Small intestine (tissue), 7 donors: ENCODE measurements at regions not wholly inside any gene's neighbourhood (a gene's known extent, or its start where the extent isn't known, plus 50 kb on each side); places are given as distances from the start of the nearest gene placed in this dataset.

Experiments
- DNase-seq, 2 donors: peaks; one replicate each; pipeline versions ENCODE4 v3.0.0 to v3.0.0-alpha.2; 2013
- FAIRE-seq: peaks from 2 replicates; lab custom pipeline; 2012; peaks lifted over from hg19 to GRCh38; lab: Jason Lieb, UNC
- H3K27ac ChIP-seq, 3 donors: one replicate each; pipeline ENCODE4 v1.5.1; 2013; ENCODE audit warnings: low read length in 2 of 3, mild to moderate bottlenecking in 2 of 3, control low read depth in 1 of 3, inconsistent platforms in 1 of 3, low read depth in 1 of 3, moderate library complexity in 1 of 3
- H3K27me3 ChIP-seq, 3 donors: one replicate each; pipeline ENCODE4 v1.6.1; 2013; ENCODE audit warnings: low read length in 3 of 3, inconsistent platforms in 1 of 3; ENCODE audit not compliant: control insufficient read depth in 3 of 3, insufficient read depth in 3 of 3
- H3K36me3 ChIP-seq, 3 donors: one replicate each; pipeline ENCODE4 v1.6.1; 2013; ENCODE audit warnings: low read length in 3 of 3, inconsistent platforms in 1 of 3, low read depth in 1 of 3, mild to moderate bottlenecking in 1 of 3, moderate library complexity in 1 of 3; ENCODE audit not compliant: control insufficient read depth in 3 of 3, insufficient read depth in 2 of 3
- H3K4me1 ChIP-seq, 3 donors: one replicate each; pipeline ENCODE4 v1.6.1; 2013; ENCODE audit warnings: low read length in 2 of 3, inconsistent platforms in 1 of 3, low read depth in 1 of 3, mild to moderate bottlenecking in 1 of 3, moderate library complexity in 1 of 3; ENCODE audit not compliant: control insufficient read depth in 3 of 3, insufficient read depth in 2 of 3
- H3K4me3 ChIP-seq, 3 donors: one replicate each; pipeline ENCODE4 v1.5.1; 2013; ENCODE audit warnings: low read length in 3 of 3, control low read depth in 1 of 3, inconsistent platforms in 1 of 3, low read depth in 1 of 3, mild to moderate bottlenecking in 1 of 3, moderate library complexity in 1 of 3
- H3K9me3 ChIP-seq, 2 donors: one replicate each; pipeline ENCODE4 v1.6.1; 2013; ENCODE audit warnings: low read depth in 1 of 2, low read length in 1 of 2; ENCODE audit not compliant: control insufficient read depth in 2 of 2, insufficient read depth in 1 of 2
- WGBS, 3 donors: extraction: QIAGEN DNeasy Blood & Tissue Kit; methylation state at CpG; one replicate each; pipeline ENCODE4 v1.1.7; 2013; 5-methylcytosine and 5-hydroxymethylcytosine counted together
- donor health status: healthy with polysubstance abuse.
- donor health status: control.
- donor health status: control.
- donor health status: Bipolar disorder and iron deficiency.
- donor health status: healthy.

DNA sequence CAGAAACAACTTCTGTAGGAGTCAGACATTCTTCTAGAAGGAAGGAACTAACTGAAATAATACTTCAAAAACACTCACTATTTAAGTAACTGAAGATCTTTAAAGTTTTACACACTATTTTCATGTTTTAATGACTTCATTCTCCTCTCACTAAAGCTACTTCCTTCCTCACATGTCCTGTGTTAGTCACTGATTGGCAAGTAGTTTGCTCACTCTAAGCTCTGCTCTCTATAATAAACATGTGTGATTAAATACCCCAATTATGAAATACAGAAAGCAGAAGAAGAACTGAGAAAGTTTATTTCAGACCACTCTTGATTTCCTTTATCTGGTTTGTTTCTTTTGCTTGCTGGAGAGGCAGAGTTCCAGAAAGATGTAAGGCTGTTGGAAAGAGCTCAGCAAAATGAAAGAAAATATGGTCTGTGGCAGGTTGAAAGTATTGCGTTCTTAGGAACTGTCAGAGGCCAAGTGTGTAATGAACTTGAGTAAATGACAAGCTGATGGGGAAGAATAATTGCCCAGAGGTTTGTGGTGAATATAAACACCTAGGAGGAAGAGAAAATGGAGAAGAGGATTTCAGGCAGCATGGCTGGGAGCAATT is 522.0 kb upstream of the SEL1L start:
- 27 to 54% (median 31%) methylated on average over 1 of the region's 1 CpG for WGBS, 3 donors
- Histone ChIP-seq H3K9me3 (no peaks in the 10 kb centered on the region), H3K27me3 (no peaks in the 10 kb centered on the region), H3K4me3 (no peak overlapping the region), H3K36me3 (no peaks in the 10 kb centered on the region), H3K4me1 (no peaks in the 10 kb centered on the region), H3K27ac (no peak overlapping the region)
- FAIRE-seq (no peak), DNase-seq (no peak)

DNA sequence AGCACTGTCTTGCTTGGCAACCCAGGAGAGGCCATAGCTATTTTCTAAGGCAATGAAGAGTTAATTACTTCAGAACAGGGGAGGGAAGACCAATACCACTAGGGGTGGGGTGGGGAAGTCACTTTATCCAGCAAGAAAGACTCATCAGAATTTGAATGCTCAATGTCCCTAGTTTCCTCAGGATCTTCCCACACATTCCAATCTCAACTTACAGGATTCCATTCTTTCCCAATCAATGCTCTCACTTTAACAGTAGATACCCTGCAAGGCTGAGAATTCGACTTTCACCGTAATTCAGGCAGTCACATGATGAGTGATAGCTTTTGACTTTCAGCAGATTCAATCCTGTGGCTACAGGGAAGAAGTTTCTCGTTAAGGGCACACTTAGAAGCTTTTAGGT is 526.6 kb upstream of the SEL1L start:
- H3K4me1 ChIP-seq, result no peaks in the 10 kb centered on the region
- FAIRE-seq (no peak), DNase-seq (no peak)
- H3K4me3 ChIP-seq, result no peak overlapping the region
- H3K27ac ChIP-seq, result no peak overlapping the region
- H3K27me3 ChIP-seq, result no peaks in the 10 kb centered on the region
- H3K36me3 ChIP-seq, result no peaks in the 10 kb centered on the region
- 53 to 57% (median 55%) methylated on average over 3 of the region's 3 CpGs for WGBS, 3 donors
- no peaks in the 10 kb centered on the region for H3K9me3 ChIP-seq

DNA sequence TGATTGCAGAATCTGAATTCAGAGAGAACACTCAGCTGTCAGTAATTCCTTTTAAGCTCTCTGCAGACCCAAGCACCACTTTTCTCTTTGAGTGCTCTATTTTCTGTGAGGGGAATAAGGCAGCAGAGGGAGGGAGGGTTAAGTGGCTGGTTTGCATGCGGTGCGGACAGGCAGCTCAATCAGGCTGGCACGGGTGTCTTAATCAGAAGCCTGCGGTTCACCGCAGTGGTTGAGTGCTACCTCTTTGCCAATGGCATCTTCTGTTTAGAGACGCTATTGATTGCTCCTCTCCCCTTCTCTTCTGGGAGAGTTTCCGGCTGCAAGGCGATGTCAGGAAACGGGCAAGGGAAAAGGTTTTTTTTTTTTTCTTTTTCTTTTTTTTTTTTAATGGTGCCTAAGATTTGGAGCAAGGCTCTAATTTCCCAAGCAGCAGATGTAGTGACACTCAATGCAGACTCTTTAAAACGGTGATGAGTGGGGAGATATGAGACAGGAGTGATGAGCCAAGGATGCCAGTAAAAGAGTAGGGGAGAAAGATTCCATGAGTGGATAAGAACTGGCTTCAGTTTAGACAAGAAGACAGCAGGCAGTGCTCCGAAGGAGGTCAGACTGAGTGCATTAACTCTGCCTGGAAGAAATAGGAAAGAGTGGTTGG is 533.7 kb upstream of the SEL1L start:
- Histone ChIP-seq H3K4me3 (no peak overlapping the region), H3K27ac (no peak overlapping the region), H3K36me3 (no peaks in the 10 kb centered on the region), H3K9me3 (no peaks in the 10 kb centered on the region), H3K4me1 (no peaks in the 10 kb centered on the region), H3K27me3 (no peaks in the 10 kb centered on the region)
- FAIRE-seq, result no peak
- WGBS, 3 donors, result 72 to 75% (median 74%) methylated on average over 11 of the region's 11 CpGs
- DNase-seq, result no peak

DNA sequence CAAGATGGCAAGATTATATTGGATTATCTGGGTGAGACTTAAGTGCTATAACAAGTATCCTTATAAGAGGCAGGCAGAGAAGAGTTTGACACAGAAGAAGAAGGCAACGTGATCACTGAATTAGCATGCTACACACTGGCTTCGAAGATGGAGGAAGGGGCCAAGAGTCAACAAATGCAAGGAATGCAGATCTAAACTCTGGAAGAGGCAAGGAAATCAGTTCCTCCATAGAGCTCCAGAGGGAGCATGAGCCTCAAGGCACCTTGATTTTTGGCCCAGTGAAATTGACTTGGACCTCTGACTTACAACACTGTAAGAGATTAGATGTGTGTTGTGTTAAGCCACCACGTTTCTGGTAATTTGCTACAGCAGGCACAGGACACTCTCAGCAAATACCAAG is 536.4 kb upstream of the SEL1L start:
- FAIRE-seq (no peak), DNase-seq (no peak)
- Histone ChIP-seq H3K9me3 (no peaks in the 10 kb centered on the region), H3K4me1 (no peaks in the 10 kb centered on the region), H3K27ac (no peak overlapping the region), H3K27me3 (no peaks in the 10 kb centered on the region), H3K4me3 (no peak overlapping the region), H3K36me3 (no peaks in the 10 kb centered on the region)
- 52 to 61% (median 57%) methylated on average over 3 of the region's 3 CpGs for WGBS, 3 donors

DNA sequence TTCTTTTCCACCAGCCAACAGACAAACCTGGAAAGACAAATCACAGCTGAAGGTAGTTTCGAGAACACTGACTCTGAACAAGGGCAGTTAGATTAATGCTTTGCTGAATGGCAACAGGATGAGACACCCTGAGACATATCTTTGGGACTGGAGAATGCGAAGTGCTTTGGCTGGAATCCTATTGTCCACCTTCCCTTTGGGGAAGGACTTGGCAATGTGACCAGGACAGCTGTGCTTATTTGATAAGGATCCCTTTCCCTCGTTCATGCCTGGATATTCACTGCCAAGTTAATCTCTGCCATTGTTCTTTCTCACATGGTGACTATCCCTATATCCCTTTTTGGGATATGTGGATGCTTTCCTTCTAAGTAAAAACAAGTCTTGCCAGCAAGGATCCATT is 537.1 kb upstream of the SEL1L start:
- no peak overlapping the region for H3K27ac ChIP-seq
- no peak overlapping the region for H3K4me3 ChIP-seq
- no peaks in the 10 kb centered on the region for H3K36me3 ChIP-seq
- no peak for FAIRE-seq
- no peak for DNase-seq
- H3K27me3 ChIP-seq, result no peaks in the 10 kb centered on the region
- no peaks in the 10 kb centered on the region for H3K9me3 ChIP-seq
- 49 to 51% (median 50%) methylated on average over 3 of the region's 3 CpGs for WGBS, 3 donors
- no peaks in the 10 kb centered on the region for H3K4me1 ChIP-seq

DNA sequence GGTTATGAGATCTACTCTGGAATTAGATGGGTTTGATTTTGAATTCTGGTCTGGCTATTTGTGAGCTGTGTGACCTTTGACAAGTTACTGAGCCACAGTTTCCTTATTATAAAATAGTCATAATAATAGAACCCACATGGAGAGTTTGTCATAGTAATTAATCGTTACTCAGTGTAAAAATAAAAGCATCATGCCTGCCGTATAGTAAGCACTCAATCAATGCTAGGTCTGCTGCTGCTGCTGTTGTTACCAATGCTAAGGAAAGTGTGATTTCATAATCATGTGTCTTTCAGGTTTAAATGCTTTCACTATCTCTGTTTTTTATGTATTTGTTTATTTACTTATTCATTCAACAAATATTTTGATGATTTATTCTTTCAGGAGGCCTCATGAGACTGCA is 539.9 kb upstream of the SEL1L start:
- Histone ChIP-seq H3K9me3 (no peaks in the 10 kb centered on the region), H3K27ac (no peak overlapping the region), H3K36me3 (no peaks in the 10 kb centered on the region), H3K4me3 (no peak overlapping the region), H3K27me3 (no peaks in the 10 kb centered on the region), H3K4me1 (no peaks in the 10 kb centered on the region)
- DNase-seq (no peak), FAIRE-seq (no peak)
- 70 to 75% (median 73%) methylated on average over 2 of the region's 2 CpGs for WGBS, 3 donors

DNA sequence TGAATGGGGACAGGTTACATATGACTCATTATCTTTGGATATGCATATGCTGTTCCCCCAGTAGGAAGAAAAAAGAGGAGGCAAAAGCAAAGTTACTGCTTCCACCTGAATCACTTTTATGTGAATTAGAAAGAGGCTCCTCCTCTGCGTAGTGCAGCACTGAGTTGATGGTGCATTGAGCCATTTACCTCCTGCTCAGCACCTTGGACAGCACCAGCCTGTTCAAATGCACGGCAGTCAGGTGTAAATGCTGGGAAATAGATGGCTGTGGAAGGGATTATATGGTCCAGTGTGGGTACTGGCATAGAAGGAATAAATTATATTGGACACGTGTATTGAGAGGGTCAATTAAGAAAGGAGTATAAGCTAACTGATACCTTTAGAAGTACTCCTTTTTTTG is 541.9 kb upstream of the SEL1L start:
- no peak for FAIRE-seq

DNA sequence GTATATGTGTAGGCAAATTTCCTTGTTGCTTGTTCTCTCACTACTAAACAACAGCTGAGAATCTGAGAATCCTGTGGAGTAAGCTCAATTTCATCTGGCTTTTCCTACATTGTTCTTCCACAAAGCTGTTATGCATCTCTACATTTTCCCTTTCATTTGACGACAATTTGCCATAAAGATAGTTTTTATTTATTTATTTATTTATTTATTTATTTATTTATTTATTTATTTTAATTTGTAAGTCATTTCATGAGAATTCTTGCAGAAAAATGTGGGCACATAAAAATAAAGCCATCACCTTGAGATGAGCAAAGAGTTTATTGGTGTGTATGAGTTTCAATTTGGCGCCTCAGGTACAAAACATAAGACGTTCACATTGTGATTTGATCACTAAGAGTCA is 545.9 kb upstream of the SEL1L start:
- H3K27ac ChIP-seq, result no peak overlapping the region
- FAIRE-seq (no peak), DNase-seq (no peak)
- H3K4me3 ChIP-seq, result no peak overlapping the region
- no peaks in the 10 kb centered on the region for H3K36me3 ChIP-seq
- H3K4me1 ChIP-seq, result no peaks in the 10 kb centered on the region
- H3K27me3 ChIP-seq, result no peaks in the 10 kb centered on the region
- 86 to 91% (median 87%) methylated on average over 3 of the region's 3 CpGs for WGBS, 3 donors
- H3K9me3 ChIP-seq, result no peaks in the 10 kb centered on the region

More for the DNA sequence above, 541.9 kb upstream of the SEL1L start:
- H3K4me3 ChIP-seq, result no peak overlapping the region
- H3K36me3 ChIP-seq, result no peaks in the 10 kb centered on the region
- peak; percentile 13 to 59 for DNase-seq
- H3K27me3 ChIP-seq, result no peaks in the 10 kb centered on the region
- 14 to 18% (median 17%) methylated on average over 3 of the region's 3 CpGs for whole genome bisulfite sequencing, 3 donors
- no peaks in the 10 kb centered on the region for H3K4me1 ChIP-seq
- H3K9me3 ChIP-seq, result no peaks in the 10 kb centered on the region
- H3K27ac ChIP-seq, result no peak overlapping the region

DNA sequence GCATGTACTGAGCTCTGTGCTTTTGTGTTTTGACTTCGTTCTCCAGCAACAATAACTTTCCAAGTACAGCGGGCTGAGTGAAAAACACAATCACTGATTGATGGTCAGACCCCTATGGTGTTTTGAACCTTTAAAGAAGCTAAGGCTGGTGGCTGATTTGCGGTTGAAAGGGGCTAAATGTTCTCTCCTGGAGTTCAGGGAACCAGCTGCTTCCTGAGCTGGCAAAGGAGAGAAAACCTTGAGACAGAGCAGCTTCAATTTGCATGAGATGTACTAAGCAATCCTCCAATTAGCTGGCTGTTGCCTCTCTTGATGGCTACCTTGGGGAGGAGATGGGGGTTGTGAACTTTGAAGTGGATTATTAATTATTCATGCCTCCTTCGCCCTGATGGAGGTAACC is 546.7 kb upstream of the SEL1L start:
- no peaks in the 10 kb centered on the region for H3K36me3 ChIP-seq

More for the DNA sequence above, 546.7 kb upstream of the SEL1L start:
- Histone ChIP-seq H3K27ac (no peak overlapping the region), H3K4me1 (no peaks in the 10 kb centered on the region), H3K9me3 (no peaks in the 10 kb centered on the region), H3K4me3 (no peak overlapping the region), H3K27me3 (no peaks in the 10 kb centered on the region)
- FAIRE-seq (no peak), DNase-seq (no peak)
- 4 to 22% (median 6%) methylated on average over 4 of the region's 4 CpGs for WGBS, 3 donors
